ENCODE measurements at regions not wholly inside any gene's neighbourhood (a gene's known extent, or its start where the extent isn't known, plus 50 kb on each side); places are given as distances from the start of the nearest gene placed in this dataset.

GRCh38 chr13:38213314-38213713 is 136.3 kb upstream of the UFM1 start:
- H3K4me1 ChIP-seq (ENCODE audit: control insufficient read depth, insufficient read depth, low read length): no peaks in the 10 kb centered on the region
- 100% methylated on average over 1 of the region's 1 CpG for WGBS, 2 experiments

GRCh38 chr13:38210928-38211596 is 138.6 kb upstream of the UFM1 start:
- Histone ChIP-seq H3K4me3 (ENCODE audit: insufficient read depth, low read depth, low read length) (no peak overlapping the region), H3K27ac (ENCODE audit: insufficient read depth, low read depth, low read length, poor library complexity, severe bottlenecking) (no peak overlapping the region), H3K27me3 (ENCODE audit: control insufficient read depth, insufficient read depth, low read length, poor library complexity, severe bottlenecking) (no peaks in the 10 kb centered on the region), H3K36me3 (ENCODE audit: control insufficient read depth, insufficient read depth, low read length) (no peaks in the 10 kb centered on the region), H3K4me1 (ENCODE audit: control insufficient read depth, insufficient read depth, low read length) (no peaks in the 10 kb centered on the region), H3K9me3 (ENCODE audit: control insufficient read depth, low read length) (no peaks in the 10 kb centered on the region)
- WGBS, 2 experiments: 27 to 30% methylated on average over 3 of the region's 3 CpGs

More at GRCh38 chr13:38213314-38213713, 136.3 kb upstream of the UFM1 start:
- Histone ChIP-seq H3K27me3 (ENCODE audit: control insufficient read depth, insufficient read depth, low read length, poor library complexity, severe bottlenecking) (no peaks in the 10 kb centered on the region), H3K36me3 (ENCODE audit: control insufficient read depth, insufficient read depth, low read length) (no peaks in the 10 kb centered on the region), H3K9me3 (ENCODE audit: control insufficient read depth, low read length) (no peaks in the 10 kb centered on the region), H3K27ac (ENCODE audit: insufficient read depth, low read depth, low read length, poor library complexity, severe bottlenecking) (no peak overlapping the region), H3K4me3 (ENCODE audit: insufficient read depth, low read depth, low read length) (no peak overlapping the region)

- Histone ChIP-seq H3K36me3 (ENCODE audit: control insufficient read depth, insufficient read depth, low read length) (no peaks in the 10 kb centered on the region), H3K27ac (ENCODE audit: insufficient read depth, low read depth, low read length, poor library complexity, severe bottlenecking) (no peak overlapping the region), H3K9me3 (ENCODE audit: control insufficient read depth, low read length) (no peaks in the 10 kb centered on the region), H3K4me3 (ENCODE audit: insufficient read depth, low read depth, low read length) (no peak overlapping the region), H3K27me3 (ENCODE audit: control insufficient read depth, insufficient read depth, low read length, poor library complexity, severe bottlenecking) (no peaks in the 10 kb centered on the region), H3K4me1 (ENCODE audit: control insufficient read depth, insufficient read depth, low read length) (no peaks in the 10 kb centered on the region)
Measured at GRCh38 chr13:38204556-38204955, 145.1 kb upstream of the UFM1 start.

- H3K27ac ChIP-seq (ENCODE audit: insufficient read depth, low read depth, low read length, poor library complexity, severe bottlenecking): no peak overlapping the region
- H3K27me3 ChIP-seq (ENCODE audit: control insufficient read depth, insufficient read depth, low read length, poor library complexity, severe bottlenecking): no peaks in the 10 kb centered on the region
- no peaks in the 10 kb centered on the region for H3K9me3 ChIP-seq (ENCODE audit: control insufficient read depth, low read length)
- no peaks in the 10 kb centered on the region for H3K36me3 ChIP-seq (ENCODE audit: control insufficient read depth, insufficient read depth, low read length)
- H3K4me3 ChIP-seq (ENCODE audit: insufficient read depth, low read depth, low read length): no peak overlapping the region
- 96% methylated on average over 3 to 4 of the region's 4 CpGs for WGBS, 2 experiments
- H3K4me1 ChIP-seq (ENCODE audit: control insufficient read depth, insufficient read depth, low read length): no peaks in the 10 kb centered on the region
Measured at GRCh38 chr13:38202740-38203139, 146.9 kb upstream of the UFM1 start.

GRCh38 chr13:38191016-38191415 is 158.6 kb upstream of the UFM1 start:
- Histone ChIP-seq H3K27me3 (ENCODE audit: control insufficient read depth, insufficient read depth, low read length, poor library complexity, severe bottlenecking) (no peaks in the 10 kb centered on the region), H3K4me1 (ENCODE audit: control insufficient read depth, insufficient read depth, low read length) (no peaks in the 10 kb centered on the region), H3K36me3 (ENCODE audit: control insufficient read depth, insufficient read depth, low read length) (no peaks in the 10 kb centered on the region), H3K27ac (ENCODE audit: insufficient read depth, low read depth, low read length, poor library complexity, severe bottlenecking) (no peak overlapping the region), H3K9me3 (ENCODE audit: control insufficient read depth, low read length) (no peaks in the 10 kb centered on the region), H3K4me3 (ENCODE audit: insufficient read depth, low read depth, low read length) (no peak overlapping the region)
- 92 to 93% methylated on average over 3 of the region's 3 CpGs for WGBS, 2 experiments

- Histone ChIP-seq H3K9me3 (ENCODE audit: control insufficient read depth, low read length) (no peaks in the 10 kb centered on the region), H3K36me3 (ENCODE audit: control insufficient read depth, insufficient read depth, low read length) (no peaks in the 10 kb centered on the region), H3K4me3 (ENCODE audit: insufficient read depth, low read depth, low read length) (no peak overlapping the region), H3K27ac (ENCODE audit: insufficient read depth, low read depth, low read length, poor library complexity, severe bottlenecking) (no peak overlapping the region), H3K27me3 (ENCODE audit: control insufficient read depth, insufficient read depth, low read length, poor library complexity, severe bottlenecking) (no peaks in the 10 kb centered on the region), H3K4me1 (ENCODE audit: control insufficient read depth, insufficient read depth, low read length) (no peaks in the 10 kb centered on the region)
- WGBS, 2 experiments: 93 to 95% methylated on average over 1 of the region's 1 CpG
Measured at GRCh38 chr13:38180670-38181069, 169.0 kb upstream of the UFM1 start.

GRCh38 chr13:38180126-38180525 is 169.5 kb upstream of the UFM1 start:
- Histone ChIP-seq H3K27me3 (ENCODE audit: control insufficient read depth, insufficient read depth, low read length, poor library complexity, severe bottlenecking) (no peaks in the 10 kb centered on the region), H3K36me3 (ENCODE audit: control insufficient read depth, insufficient read depth, low read length) (no peaks in the 10 kb centered on the region), H3K4me1 (ENCODE audit: control insufficient read depth, insufficient read depth, low read length) (no peaks in the 10 kb centered on the region), H3K4me3 (ENCODE audit: insufficient read depth, low read depth, low read length) (no peak overlapping the region), H3K27ac (ENCODE audit: insufficient read depth, low read depth, low read length, poor library complexity, severe bottlenecking) (no peak overlapping the region), H3K9me3 (ENCODE audit: control insufficient read depth, low read length) (no peaks in the 10 kb centered on the region)
- WGBS, 2 experiments: 86 to 96% methylated on average over 1 of the region's 1 CpG

GRCh38 chr13:38176664-38177063 is 173.0 kb upstream of the UFM1 start:
- H3K9me3 ChIP-seq (ENCODE audit: control insufficient read depth, low read length): no peaks in the 10 kb centered on the region
- H3K27me3 ChIP-seq (ENCODE audit: control insufficient read depth, insufficient read depth, low read length, poor library complexity, severe bottlenecking): no peaks in the 10 kb centered on the region
- no peaks in the 10 kb centered on the region for H3K36me3 ChIP-seq (ENCODE audit: control insufficient read depth, insufficient read depth, low read length)
- no peak overlapping the region for H3K27ac ChIP-seq (ENCODE audit: insufficient read depth, low read depth, low read length, poor library complexity, severe bottlenecking)
- H3K4me3 ChIP-seq (ENCODE audit: insufficient read depth, low read depth, low read length): no peak overlapping the region
- H3K4me1 ChIP-seq (ENCODE audit: control insufficient read depth, insufficient read depth, low read length): no peaks in the 10 kb centered on the region

- no peak overlapping the region for H3K27ac ChIP-seq (ENCODE audit: insufficient read depth, low read depth, low read length, poor library complexity, severe bottlenecking)
- no peaks in the 10 kb centered on the region for H3K9me3 ChIP-seq (ENCODE audit: control insufficient read depth, low read length)
- no peak overlapping the region for H3K4me3 ChIP-seq (ENCODE audit: insufficient read depth, low read depth, low read length)
- no peaks in the 10 kb centered on the region for H3K4me1 ChIP-seq (ENCODE audit: control insufficient read depth, insufficient read depth, low read length)
- WGBS, 2 experiments: 67 to 100% methylated on average over 1 of the region's 1 CpG
- no peaks in the 10 kb centered on the region for H3K36me3 ChIP-seq (ENCODE audit: control insufficient read depth, insufficient read depth, low read length)
- H3K27me3 ChIP-seq (ENCODE audit: control insufficient read depth, insufficient read depth, low read length, poor library complexity, severe bottlenecking): no peaks in the 10 kb centered on the region
Measured at GRCh38 chr13:38173403-38173802, 176.2 kb upstream of the UFM1 start.

- no peak overlapping the region for H3K27ac ChIP-seq (ENCODE audit: insufficient read depth, low read depth, low read length, poor library complexity, severe bottlenecking)
- no peaks in the 10 kb centered on the region for H3K9me3 ChIP-seq (ENCODE audit: control insufficient read depth, low read length)
- no peak overlapping the region for H3K4me3 ChIP-seq (ENCODE audit: insufficient read depth, low read depth, low read length)
- no peaks in the 10 kb centered on the region for H3K4me1 ChIP-seq (ENCODE audit: control insufficient read depth, insufficient read depth, low read length)
- no peaks in the 10 kb centered on the region for H3K27me3 ChIP-seq (ENCODE audit: control insufficient read depth, insufficient read depth, low read length, poor library complexity, severe bottlenecking)
- H3K36me3 ChIP-seq (ENCODE audit: control insufficient read depth, insufficient read depth, low read length): no peaks in the 10 kb centered on the region
- WGBS, 2 experiments: 100% methylated on average over 1 of the region's 1 CpG
Measured at GRCh38 chr13:38167164-38167822, 182.4 kb upstream of the UFM1 start.

Data from ectodermal cell (in vitro differentiated cells).